ENCODE measurements at regions not wholly inside any gene's neighbourhood (a gene's known extent, or its start where the extent isn't known, plus 50 kb on each side); places are given as distances from the start of the nearest gene placed in this dataset.

DNA sequence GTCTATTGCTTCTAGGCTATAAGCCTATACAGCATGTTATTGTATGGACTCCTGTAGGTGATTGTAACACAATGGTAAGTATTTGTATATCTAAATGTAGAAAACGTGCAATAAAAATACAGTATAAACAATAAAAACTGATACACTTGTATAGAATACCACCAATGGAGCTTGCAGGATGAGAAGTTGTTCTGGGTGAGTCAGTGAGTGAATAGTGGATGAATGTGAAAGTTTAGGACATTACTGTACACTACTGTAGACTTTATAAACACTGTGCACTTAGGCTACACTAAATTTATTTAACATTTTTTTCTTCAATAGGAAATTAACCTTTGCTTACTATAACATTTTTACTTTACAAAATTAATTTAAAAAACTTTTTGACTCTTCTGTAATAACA, 679.2 kb upstream of the ZNF804A start:
- no peak overlapping the region for H3K4me3 ChIP-seq (ENCODE audit: low read depth, low read length)
- DNase-seq (ENCODE audit: low read depth), result no peak
- TF ChIP-seq, protein P1, sequence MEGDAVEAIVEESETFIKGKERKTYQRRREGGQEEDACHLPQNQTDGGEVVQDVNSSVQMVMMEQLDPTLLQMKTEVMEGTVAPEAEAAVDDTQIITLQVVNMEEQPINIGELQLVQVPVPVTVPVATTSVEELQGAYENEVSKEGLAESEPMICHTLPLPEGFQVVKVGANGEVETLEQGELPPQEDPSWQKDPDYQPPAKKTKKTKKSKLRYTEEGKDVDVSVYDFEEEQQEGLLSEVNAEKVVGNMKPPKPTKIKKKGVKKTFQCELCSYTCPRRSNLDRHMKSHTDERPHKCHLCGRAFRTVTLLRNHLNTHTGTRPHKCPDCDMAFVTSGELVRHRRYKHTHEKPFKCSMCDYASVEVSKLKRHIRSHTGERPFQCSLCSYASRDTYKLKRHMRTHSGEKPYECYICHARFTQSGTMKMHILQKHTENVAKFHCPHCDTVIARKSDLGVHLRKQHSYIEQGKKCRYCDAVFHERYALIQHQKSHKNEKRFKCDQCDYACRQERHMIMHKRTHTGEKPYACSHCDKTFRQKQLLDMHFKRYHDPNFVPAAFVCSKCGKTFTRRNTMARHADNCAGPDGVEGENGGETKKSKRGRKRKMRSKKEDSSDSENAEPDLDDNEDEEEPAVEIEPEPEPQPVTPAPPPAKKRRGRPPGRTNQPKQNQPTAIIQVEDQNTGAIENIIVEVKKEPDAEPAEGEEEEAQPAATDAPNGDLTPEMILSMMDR (IDR thresholded peaks at IDR 0.05; ENCODE audit: low read depth, low read length, missing control alignments), result no peak

DNA sequence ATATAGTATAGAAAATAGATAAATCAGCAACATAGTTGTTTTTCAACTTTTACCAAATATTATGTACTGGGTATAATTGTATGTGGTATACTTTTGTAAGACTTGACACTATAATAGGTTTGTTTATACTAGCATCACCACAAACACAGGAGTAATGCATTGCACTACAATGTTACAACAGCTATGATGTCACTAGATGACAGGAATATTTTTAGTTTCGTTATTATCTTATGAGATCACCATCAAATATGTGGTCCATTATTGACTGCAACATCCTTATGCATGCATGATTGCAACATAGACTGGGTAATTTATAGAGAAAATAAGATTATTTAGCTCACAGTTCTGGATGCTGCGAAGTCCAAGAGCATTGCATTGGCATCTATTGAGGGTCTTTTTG, 678.4 kb upstream of the ZNF804A start:
- no peak for DNase-seq (ENCODE audit: low read depth)
- no peak overlapping the region for H3K4me3 ChIP-seq (ENCODE audit: low read depth, low read length)
- TF ChIP-seq, protein P1 (IDR thresholded peaks at IDR 0.05; ENCODE audit: low read depth, low read length, missing control alignments), result no peak

DNA sequence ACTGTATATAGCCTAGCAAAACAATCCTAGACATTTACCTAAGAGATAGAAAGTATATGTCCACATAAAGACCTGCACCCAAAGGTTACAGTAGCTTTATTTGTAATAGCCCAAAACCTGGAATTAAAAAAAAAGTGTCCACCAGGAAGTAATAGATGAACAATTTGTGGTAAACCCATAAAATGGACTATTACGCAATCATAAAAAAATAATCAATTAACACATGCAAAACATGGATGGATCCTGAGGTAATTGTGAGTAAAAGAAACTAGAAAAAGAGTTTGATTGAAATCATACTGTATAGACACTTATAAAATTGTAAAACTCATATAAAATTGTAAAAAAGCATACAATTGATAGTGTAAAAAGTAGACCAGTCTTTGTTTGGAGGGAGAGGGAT, 673.0 kb upstream of the ZNF804A start:
- no peak overlapping the region for H3K4me3 ChIP-seq (ENCODE audit: low read depth, low read length)
- TF ChIP-seq, protein P1 (IDR thresholded peaks at IDR 0.05; ENCODE audit: low read depth, low read length, missing control alignments), result no peak
- no peak for DNase-seq (ENCODE audit: low read depth)

DNA sequence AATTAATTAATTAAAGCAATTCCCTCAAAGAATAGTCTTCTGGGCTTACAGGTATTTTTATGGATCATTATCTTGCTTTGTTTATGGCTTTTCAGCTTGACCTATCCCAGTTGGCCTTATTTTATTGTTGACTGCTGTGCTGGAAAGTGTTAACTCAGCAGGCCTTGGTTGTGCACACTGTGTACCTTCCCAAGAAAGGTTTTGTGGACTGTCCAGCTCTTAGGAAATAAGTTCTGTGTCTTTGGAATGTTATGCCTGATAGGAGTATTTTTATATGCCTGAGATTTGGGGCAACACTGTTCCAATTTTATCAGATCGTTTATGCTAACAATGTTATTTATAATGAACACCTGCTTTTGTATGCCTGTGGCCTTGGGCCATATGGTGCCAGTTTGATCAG, 671.9 kb upstream of the ZNF804A start:
- TF ChIP-seq, protein P1 (IDR thresholded peaks at IDR 0.05; ENCODE audit: low read depth, low read length, missing control alignments), result no peak
- DNase-seq (ENCODE audit: low read depth), result no peak
- no peak overlapping the region for H3K4me3 ChIP-seq (ENCODE audit: low read depth, low read length)

DNA sequence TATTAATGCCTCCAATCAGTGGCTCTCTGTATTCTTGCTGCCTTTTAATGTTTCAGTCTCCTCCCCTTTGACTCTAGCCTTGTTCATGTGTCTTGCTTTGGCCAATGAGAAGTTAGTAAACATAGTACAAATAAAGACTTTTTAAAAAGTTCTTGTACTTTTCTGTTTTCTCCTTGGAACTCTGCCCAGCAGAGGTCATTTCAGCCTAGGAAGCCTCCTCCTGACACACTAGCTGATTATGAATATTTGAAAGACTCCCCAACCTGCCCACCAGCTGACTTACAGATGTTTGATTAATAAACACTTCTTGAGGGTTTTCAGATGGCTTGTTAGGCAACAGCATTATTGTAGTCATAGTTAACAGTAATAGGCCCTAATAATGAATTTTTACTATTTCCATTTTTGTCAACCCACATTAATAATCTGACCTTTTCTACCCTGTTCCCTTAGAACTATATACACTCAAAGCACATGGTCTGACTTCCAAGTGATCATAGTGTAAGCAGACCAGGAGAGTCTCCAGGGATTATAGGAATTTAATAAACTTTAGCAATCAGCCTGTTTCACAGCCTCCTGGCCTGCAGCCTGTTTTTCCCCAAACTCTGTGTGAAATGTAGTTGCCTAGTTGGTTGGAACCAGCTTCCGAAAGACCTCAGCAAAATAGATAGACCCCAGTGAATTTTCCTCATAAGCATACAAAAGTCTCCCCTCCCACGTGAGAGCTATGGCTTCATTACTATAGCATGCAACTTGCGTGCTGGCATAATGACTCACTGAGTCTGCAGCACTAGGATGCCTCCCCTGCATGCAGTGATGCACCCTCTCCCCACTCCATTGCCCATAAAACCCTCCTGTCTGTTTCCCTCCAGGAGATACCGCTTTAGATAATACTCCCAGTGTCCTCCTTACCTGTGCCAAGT, 670.7 kb upstream of the ZNF804A start:
- TF ChIP-seq, protein P1 (IDR thresholded peaks at IDR 0.05; ENCODE audit: low read depth, low read length, missing control alignments), result no peak
- no peak overlapping the region for H3K4me3 ChIP-seq (ENCODE audit: low read depth, low read length)
- DNase-seq (ENCODE audit: low read depth), result no peak

DNA sequence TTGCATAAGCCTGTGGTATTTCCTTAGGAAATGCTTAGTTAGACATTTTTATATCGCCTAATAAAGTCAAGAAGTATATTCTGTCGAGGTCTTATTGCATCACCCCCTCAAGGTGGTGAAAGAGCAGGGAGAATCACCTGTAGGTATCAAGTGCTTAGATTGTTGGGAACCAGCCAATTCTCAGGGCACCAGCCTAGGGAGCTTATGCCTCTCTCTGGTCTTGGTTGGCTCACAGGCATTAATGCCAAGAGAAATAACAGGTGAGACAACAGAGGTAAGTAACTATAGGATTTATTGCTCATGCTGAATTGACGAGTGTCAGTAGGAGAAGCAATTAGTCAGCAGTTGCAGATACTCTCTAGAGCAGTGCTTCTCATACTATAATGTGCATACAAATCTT, 663.3 kb upstream of the ZNF804A start:
- TF ChIP-seq, protein P1 (IDR thresholded peaks at IDR 0.05; ENCODE audit: low read depth, low read length, missing control alignments), result no peak
- no peak overlapping the region for H3K4me3 ChIP-seq (ENCODE audit: low read depth, low read length)
- DNase-seq (ENCODE audit: low read depth), result no peak

DNA sequence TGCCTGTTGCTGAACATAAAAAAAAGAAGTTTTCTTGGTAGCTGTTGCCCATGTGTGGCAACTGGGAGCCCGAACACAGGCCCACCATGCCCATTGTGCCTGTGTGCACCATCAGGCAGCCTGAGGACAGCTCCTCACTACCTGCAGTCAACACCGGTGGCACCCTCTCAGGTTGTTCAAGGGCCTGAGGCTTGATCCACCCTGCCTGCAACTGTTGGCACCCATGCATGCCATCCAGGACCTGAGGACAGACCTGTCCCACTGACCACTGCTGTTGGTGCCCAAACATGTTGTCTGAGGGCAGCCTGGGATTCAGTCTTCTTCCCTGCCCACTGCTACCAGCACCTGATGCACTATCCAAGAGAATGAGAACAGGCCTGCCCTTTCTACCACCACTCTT, 661.1 kb upstream of the ZNF804A start:
- TF ChIP-seq, protein P1 (IDR thresholded peaks at IDR 0.05; ENCODE audit: low read depth, low read length, missing control alignments), result no peak
- H3K4me3 ChIP-seq (ENCODE audit: low read depth, low read length), result no peak overlapping the region
- no peak for DNase-seq (ENCODE audit: low read depth)
